HG03095 (cell line): ENCODE measurements at regions not wholly inside any gene's neighbourhood (a gene's known extent, or its start where the extent isn't known, plus 50 kb on each side); places are given as distances from the start of the nearest gene placed in this dataset.

Source experiments
- ATAC-seq: cut with Tn5 transposase; IDR thresholded peaks from one replicate; pipeline ENCODE4 v1.9.1; 2021; ENCODE audit warnings: moderate library complexity; ENCODE audit not compliant: unreplicated experiment

GRCh38 chr18:78390348-78390951, 589.2 kb upstream of the SALL3 start:
- ATAC-seq, result no peak

GRCh38 chr18:78390952-78391348, 588.7 kb upstream of the SALL3 start:
- no peak for ATAC-seq

- ATAC-seq, result no peak
Measured at GRCh38 chr18:78393086-78393862, 586.3 kb upstream of the SALL3 start.

GRCh38 chr18:78396077-78396476, 583.5 kb upstream of the SALL3 start:
- no peak for ATAC-seq

- no peak for ATAC-seq
Measured at GRCh38 chr18:78396756-78397155, 582.9 kb upstream of the SALL3 start.

GRCh38 chr18:78399992-78400503, 579.6 kb upstream of the SALL3 start:
- no peak for ATAC-seq

- no peak for ATAC-seq
Measured at GRCh38 chr18:78402440-78402839, 577.2 kb upstream of the SALL3 start.

- no peak for ATAC-seq
Measured at GRCh38 chr18:78402966-78403365, 576.7 kb upstream of the SALL3 start.

GRCh38 chr18:78403371-78403770, 576.2 kb upstream of the SALL3 start:
- ATAC-seq, result no peak

- ATAC-seq, result no peak
Measured at GRCh38 chr18:78405763-78406162, 573.9 kb upstream of the SALL3 start.

GRCh38 chr18:78406743-78407465, 572.7 kb upstream of the SALL3 start:
- ATAC-seq, result no peak

- no peak for ATAC-seq
Measured at GRCh38 chr18:78407466-78407844, 572.2 kb upstream of the SALL3 start.

- no peak for ATAC-seq
Measured at GRCh38 chr18:78408623-78409022, 571.0 kb upstream of the SALL3 start.

GRCh38 chr18:78410094-78410786, 569.4 kb upstream of the SALL3 start:
- no peak for ATAC-seq

- ATAC-seq, result no peak
Measured at GRCh38 chr18:78411539-78411938, 568.1 kb upstream of the SALL3 start.

- no peak for ATAC-seq
Measured at GRCh38 chr18:78414302-78414701, 565.3 kb upstream of the SALL3 start.

- no peak for ATAC-seq
Measured at GRCh38 chr18:78416853-78417252, 562.8 kb upstream of the SALL3 start.

- no peak for ATAC-seq
Measured at GRCh38 chr18:78418379-78418778, 561.2 kb upstream of the SALL3 start.

- ATAC-seq, result no peak
Measured at GRCh38 chr18:78419171-78419570, 560.4 kb upstream of the SALL3 start.

GRCh38 chr18:78420116-78420515, 559.5 kb upstream of the SALL3 start:
- no peak for ATAC-seq

GRCh38 chr18:78421392-78421791, 558.2 kb upstream of the SALL3 start:
- ATAC-seq, result no peak
